Stomach (tissue), 8 donors: ENCODE measurements at regions not wholly inside any gene's neighbourhood (a gene's known extent, or its start where the extent isn't known, plus 50 kb on each side); places are given as distances from the start of the nearest gene placed in this dataset.

ENCODE experiments used
- DNase-seq, 2 donors: peaks; one replicate each; pipeline versions ENCODE4 v3.0.0 to v3.0.0-alpha.2; 2013 to 2019
- H3K27ac ChIP-seq, 5 donors: fragments of 200-600 bp in 4 of 5; sonication (generic) in 4 of 5; one replicate each; pipeline ENCODE4 v1.5.1; 2013 to 2019; ENCODE audit warnings: mild to moderate bottlenecking in 1 of 5, moderate library complexity in 1 of 5
- H3K27me3 ChIP-seq, 3 donors: fragments of 200-600 bp; sonication (generic); one replicate each; pipeline ENCODE4 v1.5.1; 2017 to 2019; ENCODE audit warnings: mixed run types in 1 of 3
- H3K36me3 ChIP-seq, 4 donors: fragments of 200-600 bp; sonication (generic); 1 replicate in 3 of 4; 2 replicates in 1 of 4; pipeline ENCODE4 v1.5.1; 2016 to 2019
- H3K4me1 ChIP-seq, 4 donors: fragments of 200-600 bp; sonication (generic); one replicate each; pipeline ENCODE4 v1.5.1; 2016 to 2019
- H3K4me3 ChIP-seq, 4 donors: fragments of 200-600 bp; sonication (generic) in 3 of 4; one replicate each; pipeline ENCODE4 v1.5.1; 2016 to 2019; ENCODE audit warnings: mild to moderate bottlenecking in 1 of 4
- H3K9me3 ChIP-seq, 4 donors: fragments of 200-600 bp; sonication (generic); one replicate each; pipeline ENCODE4 v1.5.1; 2016 to 2019
- CTCF ChIP-seq, 7 experiments: fragments of 450-650 bp in 4 of 7; fragments of 200-600 bp in 3 of 7; sonication (generic) in 3 of 7; IDR thresholded peaks; one replicate each; pipeline ENCODE4 v1.5.1; 2016 to 2019; ENCODE audit warnings: antibody characterized with exemption in 7 of 7, control low read depth in 2 of 7, mild to moderate bottlenecking in 1 of 7
- EP300 ChIP-seq: sonication (generic); formaldehyde crosslinking; IDR thresholded peaks from one replicate; pipeline ENCODE4 v1.6.1; 2017; ENCODE audit warnings: antibody characterized with exemption
- POLR2A ChIP-seq, 4 donors: fragments of 450-650 bp; IDR thresholded peaks; one replicate each; pipeline ENCODE4 v1.6.1; 2016; ENCODE audit warnings: antibody characterized with exemption in 4 of 4, control low read depth in 2 of 4, mild to moderate bottlenecking in 1 of 4, moderate library complexity in 1 of 4
- POLR2AphosphoS5 ChIP-seq, 3 donors: sonication (generic); formaldehyde crosslinking; IDR thresholded peaks; one replicate each; pipeline ENCODE4 v1.6.1; 2016; ENCODE audit warnings: antibody characterized with exemption in 3 of 3
- WGBS, 5 donors: extraction: QIAGEN DNeasy Blood & Tissue Kit in 3 of 5; methylation state at CpG; one replicate each; pipeline versions ENCODE4 v1.1.5 to v1.1.7; 2013 to 2018; 5-methylcytosine and 5-hydroxymethylcytosine counted together
- intact Hi-C: fragments of 100-400 bp; cut with DNase I; formaldehyde crosslinking; loops from one replicate; pipeline ENCODE4 v1.15.1; 2023; ENCODE audit warnings: low total_unique reads
- donor health status: healthy with polysubstance abuse.
- donor health status: Bipolar disorder and iron deficiency.
- donor health status: healthy.

- H3K36me3 ChIP-seq, result no peaks in the 10 kb centered on the region
- no peaks in the 10 kb centered on the region for H3K9me3 ChIP-seq
- TF ChIP-seq CTCF (IDR thresholded peaks at IDR 0.05) (no peak), EP300 (no peak), POLR2A (IDR thresholded peaks at IDR 0.05) (no peak)
- H3K4me3 ChIP-seq, result no peak overlapping the region
- H3K27ac ChIP-seq, result no peak overlapping the region
- no peak for DNase-seq
- intact Hi-C loops, result no loop called here
- no peaks in the 10 kb centered on the region for H3K27me3 ChIP-seq
- WGBS, 5 donors, result 54 to 68% (median 61%) methylated on average over 4 of the region's 4 CpGs
- H3K4me1 ChIP-seq, result no peaks in the 10 kb centered on the region
Observed at GRCh38 chr4:188691811-188692210, 552.6 kb downstream of the TRIML1 start.

GRCh38 chr4:188695261-188695660 is 556.0 kb downstream of the TRIML1 start:
- H3K27ac ChIP-seq, result no peak overlapping the region
- H3K4me1 ChIP-seq, result no peaks in the 10 kb centered on the region
- no peaks in the 10 kb centered on the region for H3K27me3 ChIP-seq
- no peaks in the 10 kb centered on the region for H3K36me3 ChIP-seq
- intact Hi-C loops, result no loop called here
- 67 to 89% (median 86%) methylated on average over 5 of the region's 5 CpGs for WGBS, 5 donors
- no peaks in the 10 kb centered on the region for H3K9me3 ChIP-seq
- H3K4me3 ChIP-seq, result no peak overlapping the region
- DNase-seq, result no peak
- TF ChIP-seq EP300, result no peak

- H3K9me3 ChIP-seq, result no peaks in the 10 kb centered on the region
- H3K4me1 ChIP-seq, result no peaks in the 10 kb centered on the region
- H3K36me3 ChIP-seq, result no peaks in the 10 kb centered on the region
- no peaks in the 10 kb centered on the region for H3K27me3 ChIP-seq
- TF ChIP-seq CTCF (IDR thresholded peaks at IDR 0.05), result no peak
- TF ChIP-seq POLR2A (IDR thresholded peaks at IDR 0.05), result no peak
- no peak for TF ChIP-seq EP300
- TF ChIP-seq POLR2AphosphoS5 (IDR thresholded peaks at IDR 0.05), result no peak
- 74 to 87% (median 82%) methylated on average over 1 of the region's 1 CpG for WGBS, 5 donors
- DNase-seq, result no peak
- no peak overlapping the region for H3K4me3 ChIP-seq
- intact Hi-C loops, result no loop called here
- H3K27ac ChIP-seq, result no peak overlapping the region
Observed at GRCh38 chr4:188697243-188697642, 558.0 kb downstream of the TRIML1 start.

GRCh38 chr4:188701952-188702351 is 562.7 kb downstream of the TRIML1 start:
- H3K27me3 ChIP-seq, result no peaks in the 10 kb centered on the region
- no peak for DNase-seq
- H3K9me3 ChIP-seq, result no peaks in the 10 kb centered on the region
- intact Hi-C loops, result no loop called here
- no peaks in the 10 kb centered on the region for H3K4me1 ChIP-seq
- 43 to 75% (median 62%) methylated on average over 4 of the region's 4 CpGs for WGBS, 5 donors
- H3K27ac ChIP-seq, result no peak overlapping the region
- no peak overlapping the region for H3K4me3 ChIP-seq
- H3K36me3 ChIP-seq, result no peaks in the 10 kb centered on the region
- no peak for TF ChIP-seq CTCF (IDR thresholded peaks at IDR 0.05)
- no peak for TF ChIP-seq EP300
- TF ChIP-seq POLR2AphosphoS5 (IDR thresholded peaks at IDR 0.05), result no peak
- no peak for TF ChIP-seq POLR2A (IDR thresholded peaks at IDR 0.05)

- Histone ChIP-seq H3K27ac (no peak overlapping the region), H3K4me1 (no peaks in the 10 kb centered on the region), H3K9me3 (no peaks in the 10 kb centered on the region), H3K27me3 (no peaks in the 10 kb centered on the region), H3K4me3 (no peak overlapping the region), H3K36me3 (no peaks in the 10 kb centered on the region)
- TF ChIP-seq EP300 (no peak), POLR2AphosphoS5 (IDR thresholded peaks at IDR 0.05) (no peak), CTCF (IDR thresholded peaks at IDR 0.05) (no peak)
- WGBS, 5 donors, result 72 to 88% (median 78%) methylated on average over 5 of the region's 5 CpGs
- DNase-seq, result no peak
- intact Hi-C loops, result no loop called here
Observed at GRCh38 chr4:188704288-188704687, 565.0 kb downstream of the TRIML1 start.
